Liver (tissue), 3 donors: ENCODE measurements at regions not wholly inside any gene's neighbourhood (a gene's known extent, or its start where the extent isn't known, plus 50 kb on each side); places are given as distances from the start of the nearest gene placed in this dataset.

Source experiments
- EGR1 ChIP-seq, 2 donors: IDR thresholded peaks; 2 replicates each; pipeline ENCODE4 v1.6.1; 2016 to 2018; ENCODE audit warnings: antibody characterized with exemption in 2 of 2, low read depth in 2 of 2
- JUND ChIP-seq, 2 donors: IDR thresholded peaks; 2 replicates each; pipeline ENCODE4 v1.6.1; 2016; ENCODE audit warnings: antibody characterized with exemption in 2 of 2
- RAD21 ChIP-seq, 2 donors: IDR thresholded peaks; 2 replicates each; pipeline ENCODE4 v1.6.1; 2016; ENCODE audit warnings: antibody characterized with exemption in 2 of 2, mild to moderate bottlenecking in 2 of 2
- SP1 ChIP-seq: IDR thresholded peaks from 2 replicates; pipeline ENCODE4 v1.6.1; 2018; ENCODE audit warnings: antibody characterized with exemption, mild to moderate bottlenecking
- TAF1 ChIP-seq: conservative IDR thresholded peaks from 2 replicates; pipeline ENCODE4 v1.6.1; 2016; ENCODE audit warnings: antibody characterized with exemption, mild to moderate bottlenecking
- YY1 ChIP-seq: IDR thresholded peaks from 2 replicates; pipeline ENCODE4 v1.6.1; 2016; ENCODE audit warnings: antibody characterized with exemption, mild to moderate bottlenecking
- TF ChIP-seq, protein P1 (sequence below): fragments of 150-350 bp; IDR thresholded peaks from 2 replicates; pipeline ENCODE4 v1.5.1; 2017; ENCODE audit warnings: improper control_type of control experiment, low read depth, low read length; ENCODE audit not compliant: missing input control
- donor health status: healthy.
- donor health status: healthy.

DNA sequence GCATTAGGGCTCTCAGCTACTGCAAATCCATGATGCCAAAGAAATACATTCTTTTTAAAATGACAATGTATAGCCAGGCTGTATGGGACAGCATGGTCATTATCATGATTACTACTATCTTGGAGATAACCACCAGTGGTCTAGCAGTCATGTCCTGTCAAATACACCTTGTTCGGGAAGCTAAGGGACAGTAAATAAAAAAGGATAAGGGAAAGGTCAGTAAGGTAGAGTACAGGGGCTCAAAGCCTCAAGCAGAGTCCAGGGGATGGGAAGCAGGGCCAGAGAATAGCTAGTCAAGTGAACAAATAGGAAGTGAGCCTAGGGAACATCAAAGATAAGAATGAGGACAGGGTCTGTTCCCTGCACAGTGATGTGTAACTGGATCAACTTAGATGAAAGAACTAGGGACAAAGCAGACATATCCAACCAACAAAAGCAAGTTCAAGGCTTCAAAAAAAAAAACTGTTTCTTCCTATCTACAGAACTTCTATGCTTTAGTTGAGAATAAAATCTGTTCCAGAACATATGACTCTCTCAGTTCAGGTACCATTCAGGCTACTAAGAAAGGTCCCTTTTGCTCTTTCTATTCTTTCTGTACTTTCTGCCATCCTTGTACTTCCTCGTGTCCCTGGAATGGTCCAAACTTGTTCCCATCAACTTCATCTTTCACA lies 62.9 kb upstream of the EHBP1 start:
- TF ChIP-seq, protein P1, sequence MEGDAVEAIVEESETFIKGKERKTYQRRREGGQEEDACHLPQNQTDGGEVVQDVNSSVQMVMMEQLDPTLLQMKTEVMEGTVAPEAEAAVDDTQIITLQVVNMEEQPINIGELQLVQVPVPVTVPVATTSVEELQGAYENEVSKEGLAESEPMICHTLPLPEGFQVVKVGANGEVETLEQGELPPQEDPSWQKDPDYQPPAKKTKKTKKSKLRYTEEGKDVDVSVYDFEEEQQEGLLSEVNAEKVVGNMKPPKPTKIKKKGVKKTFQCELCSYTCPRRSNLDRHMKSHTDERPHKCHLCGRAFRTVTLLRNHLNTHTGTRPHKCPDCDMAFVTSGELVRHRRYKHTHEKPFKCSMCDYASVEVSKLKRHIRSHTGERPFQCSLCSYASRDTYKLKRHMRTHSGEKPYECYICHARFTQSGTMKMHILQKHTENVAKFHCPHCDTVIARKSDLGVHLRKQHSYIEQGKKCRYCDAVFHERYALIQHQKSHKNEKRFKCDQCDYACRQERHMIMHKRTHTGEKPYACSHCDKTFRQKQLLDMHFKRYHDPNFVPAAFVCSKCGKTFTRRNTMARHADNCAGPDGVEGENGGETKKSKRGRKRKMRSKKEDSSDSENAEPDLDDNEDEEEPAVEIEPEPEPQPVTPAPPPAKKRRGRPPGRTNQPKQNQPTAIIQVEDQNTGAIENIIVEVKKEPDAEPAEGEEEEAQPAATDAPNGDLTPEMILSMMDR, result no peak
- TF ChIP-seq RAD21 (IDR thresholded peaks at IDR 0.05) (peak in 1 of 2 donors; percentile 38), SP1 (no peak), EGR1 (IDR thresholded peaks at IDR 0.05; ENCODE audit: low read depth in 2 of 2) (no peak), JUND (IDR thresholded peaks at IDR 0.05) (no peak), YY1 (no peak), TAF1 (no peak)
